Activated CD4-positive, CD25-positive, alpha-beta regulatory T cell treated with anti-CD3 and anti-CD28 coated beads, Interleukin-2, amount 50 U/mL, for 24 hours (primary cell): ENCODE measurements at regions not wholly inside any gene's neighbourhood (a gene's known extent, or its start where the extent isn't known, plus 50 kb on each side); places are given as distances from the start of the nearest gene placed in this dataset.

Source experiments
- ATAC-seq, 2 donors: fragments of 150-1000 bp; cut with Tn5 transposase; one replicate each; pipeline ENCODE4 v1.10.0; 2021; ENCODE audit warnings: mild to moderate bottlenecking in 1 of 2, moderate library complexity in 1 of 2

GRCh38 chr3:176789281-176789705, 408.0 kb downstream of the TBL1XR1 start:
- no peak for ATAC-seq

- no peak for ATAC-seq
Measured at GRCh38 chr3:176787506-176787905, 409.8 kb downstream of the TBL1XR1 start.

- no peak for ATAC-seq
Measured at GRCh38 chr3:176785171-176785570, 412.1 kb downstream of the TBL1XR1 start.

GRCh38 chr3:176780766-176781165, 416.5 kb downstream of the TBL1XR1 start:
- ATAC-seq, result no peak

GRCh38 chr3:176776622-176777175, 420.6 kb downstream of the TBL1XR1 start:
- ATAC-seq, result no peak

- no peak for ATAC-seq
Measured at GRCh38 chr3:176769547-176770190, 427.6 kb downstream of the TBL1XR1 start.

GRCh38 chr3:176767385-176767784, 429.9 kb downstream of the TBL1XR1 start:
- ATAC-seq, result no peak

GRCh38 chr3:176766862-176767261, 430.4 kb downstream of the TBL1XR1 start:
- ATAC-seq, result no peak

GRCh38 chr3:176765382-176765900, 431.8 kb downstream of the TBL1XR1 start:
- ATAC-seq, result no peak

- no peak for ATAC-seq
Measured at GRCh38 chr3:176759815-176760506, 437.3 kb downstream of the TBL1XR1 start.

- ATAC-seq, result no peak
Measured at GRCh38 chr3:176757429-176757828, 439.9 kb downstream of the TBL1XR1 start.

GRCh38 chr3:176755977-176756376, 441.3 kb downstream of the TBL1XR1 start:
- no peak for ATAC-seq

GRCh38 chr3:176755552-176755951, 441.7 kb downstream of the TBL1XR1 start:
- ATAC-seq, result no peak

GRCh38 chr3:176741664-176742047, 455.6 kb downstream of the TBL1XR1 start:
- no peak for ATAC-seq

GRCh38 chr3:176740906-176741663, 456.2 kb downstream of the TBL1XR1 start:
- ATAC-seq, result no peak

- no peak for ATAC-seq
Measured at GRCh38 chr3:176739159-176739558, 458.1 kb downstream of the TBL1XR1 start.

- ATAC-seq, result no peak
Measured at GRCh38 chr3:176737480-176738110, 459.7 kb downstream of the TBL1XR1 start.

- ATAC-seq, result no peak
Measured at GRCh38 chr3:176734146-176734545, 463.1 kb downstream of the TBL1XR1 start.

- no peak for ATAC-seq
Measured at GRCh38 chr3:176724394-176724759, 472.9 kb downstream of the TBL1XR1 start.

- ATAC-seq, result no peak
Measured at GRCh38 chr3:176723758-176724393, 473.4 kb downstream of the TBL1XR1 start.

GRCh38 chr3:176714034-176714433, 483.2 kb downstream of the TBL1XR1 start:
- ATAC-seq, result no peak

GRCh38 chr3:176712191-176712590, 485.1 kb downstream of the TBL1XR1 start:
- ATAC-seq, result no peak
